ENCODE measurements at regions not wholly inside any gene's neighbourhood (a gene's known extent, or its start where the extent isn't known, plus 50 kb on each side); places are given as distances from the start of the nearest gene placed in this dataset.

DNA sequence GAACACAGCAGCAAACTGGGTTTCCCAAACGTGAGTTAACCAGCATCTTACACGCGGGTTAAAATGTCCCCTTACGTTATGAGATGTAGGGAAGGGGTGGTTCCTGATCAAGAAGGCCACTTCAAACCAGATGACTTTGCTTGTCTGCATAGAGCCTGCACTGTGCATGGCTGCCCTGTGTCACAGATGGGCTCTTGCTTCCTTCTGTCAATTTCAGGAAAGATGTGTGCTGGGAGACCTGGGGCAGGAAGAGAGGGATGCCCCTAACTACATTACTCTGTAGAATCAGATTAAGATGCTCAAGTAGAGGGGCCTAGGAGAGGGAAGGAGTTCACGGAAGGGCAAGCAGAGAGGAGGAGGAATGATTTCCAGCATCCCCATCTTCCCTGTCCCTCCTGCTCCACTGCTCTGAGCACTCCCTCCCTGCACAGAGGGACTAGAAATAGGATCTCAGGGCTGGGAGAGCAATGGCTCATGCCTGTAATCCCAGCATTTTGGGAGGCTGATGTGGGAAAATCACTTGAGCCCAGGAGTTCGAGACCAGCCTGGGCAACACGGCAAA lies 63.5 kb upstream of the ZMYND8 start:
- ChIA-PET POLR2A (ENCODE audit: partially characterized antibody) (no interaction called here), CTCF (ENCODE audit: partially characterized antibody) (interaction anchor here (0.8 kb wide), 1 partner anchor 18 kb away, joined by 3 read pairs; no protein-coding TSS in a partner anchor)
- no peak overlapping the region for H2BK12ac ChIP-seq (ENCODE audit: low read depth, low read length)
- H3K36me3 ChIP-seq (ENCODE audit: control insufficient read depth in 2 of 4, insufficient read depth in 4 of 4, low read length in 3 of 4) = no peaks in the 10 kb centered on the region
- WGBS, 2 experiments (ENCODE audit: extremely low coverage in 1 of 2, insufficient coverage in 1 of 2, insufficient read length in 1 of 2, insufficient replicate concordance in 2 of 2, low coverage in 1 of 2, low lambda C conversion rate in 2 of 2, missing lambda C conversion rate in 1 of 2) = 96% methylated on average over 7 of the region's 7 CpGs; no CpG with 5 or more reads in 1 of the 2 experiments
- H3K56ac ChIP-seq (replicated peaks; ENCODE audit: insufficient read length, low read depth, low read length) = no peak overlapping the region
- H3K4me2 ChIP-seq (ENCODE audit: insufficient read depth in 1 of 2, low read depth in 2 of 2, low read length in 2 of 2) = no peak overlapping the region
- H3K14ac ChIP-seq (ENCODE audit: insufficient read length) = no peak overlapping the region
- 0 out of 2 replicates have a peak overlapping the region, but pooled peaks have one; percentile 68 for H2AK5ac ChIP-seq (ENCODE audit: low read depth, low read length)
- H4K8ac ChIP-seq (ENCODE audit: extremely low read depth, insufficient read depth, low read length) = no peak overlapping the region
- DNase-seq (ENCODE audit: low read depth in 1 of 2, low spot score in 2 of 2) = no peak
- no peak overlapping the region for H3K9ac ChIP-seq (replicated peaks in 1 of 4; ENCODE audit: extremely low read depth in 1 of 4, low read depth in 3 of 4, low read length in 3 of 4)
- no peaks in the 10 kb centered on the region for H3K9me3 ChIP-seq (ENCODE audit: insufficient read depth in 2 of 2, low read depth in 1 of 2, low read length in 1 of 2)
- no peak overlapping the region for H2BK5ac ChIP-seq (ENCODE audit: low read depth, low read length)
- H3K4me1 ChIP-seq (replicated peaks in 1 of 4; ENCODE audit: control insufficient read depth in 3 of 4, insufficient read depth in 4 of 4, low read length in 3 of 4) = peaks cover 0 to 4% (median 0%) of the 10 kb centered on the region in 4 experiments; a peak in 1 of 7 replicates
- H4K20me1 ChIP-seq (replicated peaks in 1 of 2; ENCODE audit: control insufficient read depth in 1 of 2, insufficient read depth in 2 of 2, low read length in 2 of 2) = no peaks in the 10 kb centered on the region
- no peak overlapping the region for H3K18ac ChIP-seq (ENCODE audit: extremely low read depth, low read length)
- no peak overlapping the region for H3K27ac ChIP-seq (ENCODE audit: low read depth, low read length)
- no peak overlapping the region for H4K91ac ChIP-seq (replicated peaks; ENCODE audit: insufficient read length, low read length)
- H3K4ac ChIP-seq (replicated peaks; ENCODE audit: insufficient read length, low read depth, low read length) = no peak overlapping the region
- no peak overlapping the region; the same call in 1 of the 2 replicates for H2AFZ ChIP-seq (ENCODE audit: low read length)
- no peak overlapping the region for H3K4me3 ChIP-seq (ENCODE audit: extremely low read depth in 1 of 4, insufficient read depth in 2 of 4, low read depth in 3 of 4, low read length in 4 of 4)
- no peaks in the 10 kb centered on the region for H3K79me1 ChIP-seq (ENCODE audit: low read depth, low read length)
- no peak overlapping the region for H4K5ac ChIP-seq (ENCODE audit: insufficient read length, low read depth, low read length)
- H3K27me3 ChIP-seq (replicated peaks in 1 of 4; ENCODE audit: control insufficient read depth in 3 of 4, extremely low read depth in 1 of 4, insufficient read depth in 3 of 4, low read length in 3 of 4) = no peaks in the 10 kb centered on the region
- H3K23me2 ChIP-seq (ENCODE audit: low read depth, low read length) = no peaks in the 10 kb centered on the region
- H2BK15ac ChIP-seq (ENCODE audit: low read length) = 0 out of 2 replicates have a peak overlapping the region, but pooled peaks have one; percentile 81
- no peak overlapping the region for H3K23ac ChIP-seq (ENCODE audit: insufficient read length)
- H3K79me2 ChIP-seq (ENCODE audit: control insufficient read depth in 1 of 2, insufficient read depth in 2 of 2, low read length in 2 of 2) = no peaks in the 10 kb centered on the region
- no peak overlapping the region for H2BK120ac ChIP-seq (replicated peaks; ENCODE audit: low read depth, low read length)
- no peak for FAIRE-seq
- no peak overlapping the region for H2BK20ac ChIP-seq (ENCODE audit: low read length)
- no peak for TF ChIP-seq KDM1A (IDR thresholded peaks at IDR 0.05; ENCODE audit: borderline replicate concordance, low read length)
- TF ChIP-seq, protein P1, sequence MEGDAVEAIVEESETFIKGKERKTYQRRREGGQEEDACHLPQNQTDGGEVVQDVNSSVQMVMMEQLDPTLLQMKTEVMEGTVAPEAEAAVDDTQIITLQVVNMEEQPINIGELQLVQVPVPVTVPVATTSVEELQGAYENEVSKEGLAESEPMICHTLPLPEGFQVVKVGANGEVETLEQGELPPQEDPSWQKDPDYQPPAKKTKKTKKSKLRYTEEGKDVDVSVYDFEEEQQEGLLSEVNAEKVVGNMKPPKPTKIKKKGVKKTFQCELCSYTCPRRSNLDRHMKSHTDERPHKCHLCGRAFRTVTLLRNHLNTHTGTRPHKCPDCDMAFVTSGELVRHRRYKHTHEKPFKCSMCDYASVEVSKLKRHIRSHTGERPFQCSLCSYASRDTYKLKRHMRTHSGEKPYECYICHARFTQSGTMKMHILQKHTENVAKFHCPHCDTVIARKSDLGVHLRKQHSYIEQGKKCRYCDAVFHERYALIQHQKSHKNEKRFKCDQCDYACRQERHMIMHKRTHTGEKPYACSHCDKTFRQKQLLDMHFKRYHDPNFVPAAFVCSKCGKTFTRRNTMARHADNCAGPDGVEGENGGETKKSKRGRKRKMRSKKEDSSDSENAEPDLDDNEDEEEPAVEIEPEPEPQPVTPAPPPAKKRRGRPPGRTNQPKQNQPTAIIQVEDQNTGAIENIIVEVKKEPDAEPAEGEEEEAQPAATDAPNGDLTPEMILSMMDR (IDR thresholded peaks at IDR 0.05; ENCODE audit: control extremely low read depth in 1 of 3, insufficient read depth in 1 of 3, low read depth in 1 of 3, low read length in 3 of 3) = no peak
- no peak for TF ChIP-seq SIRT6 (IDR thresholded peaks at IDR 0.05; ENCODE audit: low read length)
- TF ChIP-seq ASH2L (IDR thresholded peaks at IDR 0.05; ENCODE audit: low read length) = no peak
- TF ChIP-seq SRF (IDR thresholded peaks at IDR 0.05; ENCODE audit: low read depth, low read length) = no peak
- no peak for TF ChIP-seq CEBPB (IDR thresholded peaks at IDR 0.05; ENCODE audit: low read depth, low read length)
